GM04503 (cell line): ENCODE measurements at regions not wholly inside any gene's neighbourhood (a gene's known extent, or its start where the extent isn't known, plus 50 kb on each side); places are given as distances from the start of the nearest gene placed in this dataset.
"Not testable (repeated sequence)": the region's sequence is repeated elsewhere in the genome, so short reads cannot be mapped to it uniquely, and the experiment has no call there.

ENCODE experiments used
- DNase-seq: peaks from one replicate; pipeline ENCODE4 v3.0.0-alpha.2; 2012; ENCODE audit warnings: low read depth

DNA sequence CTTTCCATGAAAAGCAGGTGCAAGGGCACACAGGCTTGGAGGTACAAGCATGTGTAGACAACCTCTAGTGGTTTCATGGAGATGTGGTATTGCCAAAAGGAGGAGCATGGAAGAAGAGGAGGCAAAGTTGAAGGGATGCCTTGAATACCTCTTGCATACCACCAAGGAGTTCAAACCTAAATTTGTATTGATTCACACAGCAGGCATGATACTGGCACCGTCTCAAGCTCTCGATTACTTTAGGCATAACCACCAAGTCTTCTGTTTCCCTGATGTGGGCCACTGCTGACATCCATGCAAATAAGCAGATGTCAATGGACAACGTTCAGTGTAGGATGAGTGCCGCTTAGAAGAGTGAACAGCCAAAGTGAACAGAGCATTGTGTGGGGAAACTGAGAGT lies 87.1 kb downstream of the SCN11A start:
- no peak for DNase-seq

GRCh38 chr3:38964204-38964603 lies 87.5 kb downstream of the SCN11A start:
- no peak for DNase-seq

DNA sequence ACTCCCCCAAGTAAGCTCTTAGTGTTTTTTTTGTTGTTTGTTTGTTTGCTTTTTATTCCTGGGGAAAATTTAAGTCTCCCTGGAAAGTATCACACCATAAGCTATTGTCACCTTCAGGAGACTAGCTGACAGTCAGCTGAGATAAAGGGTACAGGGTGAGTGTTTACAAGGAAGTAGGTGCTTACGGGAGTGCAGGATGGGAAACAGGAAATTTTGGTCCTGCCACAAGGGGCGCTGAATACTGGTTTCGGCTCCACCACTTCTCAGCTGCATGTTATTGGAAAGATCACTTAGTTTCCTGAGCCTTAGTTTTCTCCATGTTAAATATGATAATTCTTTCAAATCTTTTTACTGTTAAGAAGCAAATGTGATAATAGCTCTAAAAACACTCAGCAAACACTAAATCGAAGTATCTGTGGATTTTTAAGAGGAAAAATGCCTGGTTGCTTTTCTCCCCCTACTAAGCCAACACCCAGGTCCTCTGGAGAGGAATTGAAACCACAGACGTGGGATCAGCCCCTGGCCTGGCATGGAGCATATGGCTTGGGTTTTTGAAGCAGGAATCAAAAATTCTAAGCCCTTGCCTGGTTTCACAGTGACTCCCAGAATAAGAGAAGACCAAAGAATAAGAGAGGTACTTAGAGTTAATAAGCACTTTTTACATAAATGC lies 90.7 kb downstream of the SCN11A start:
- no peak for DNase-seq

- no peak for DNase-seq
Measured at GRCh38 chr3:38960042-38960622, 91.6 kb downstream of the SCN11A start.

GRCh38 chr3:38958026-38958720 lies 93.6 kb downstream of the SCN11A start:
- DNase-seq, result no peak

DNA sequence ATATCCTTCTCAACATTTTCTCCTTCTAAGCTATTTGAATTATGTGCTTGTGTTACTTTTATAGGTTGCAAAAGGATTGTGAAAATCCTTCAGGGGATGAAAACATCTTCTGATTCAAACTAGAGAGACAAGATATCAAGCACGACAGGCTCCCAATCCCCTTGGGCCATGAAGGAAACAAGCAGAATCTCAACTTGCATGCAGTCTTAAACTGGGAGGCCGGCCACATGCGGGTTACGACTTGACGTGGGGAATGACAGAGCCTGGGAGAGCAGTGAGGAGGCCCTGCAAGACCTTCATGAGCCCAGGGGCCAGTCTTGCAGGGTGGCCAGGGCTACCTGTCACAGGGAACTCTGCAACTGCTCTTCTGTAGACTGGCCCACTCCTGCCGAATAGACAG lies 94.4 kb downstream of the SCN11A start:
- no peak for DNase-seq

DNA sequence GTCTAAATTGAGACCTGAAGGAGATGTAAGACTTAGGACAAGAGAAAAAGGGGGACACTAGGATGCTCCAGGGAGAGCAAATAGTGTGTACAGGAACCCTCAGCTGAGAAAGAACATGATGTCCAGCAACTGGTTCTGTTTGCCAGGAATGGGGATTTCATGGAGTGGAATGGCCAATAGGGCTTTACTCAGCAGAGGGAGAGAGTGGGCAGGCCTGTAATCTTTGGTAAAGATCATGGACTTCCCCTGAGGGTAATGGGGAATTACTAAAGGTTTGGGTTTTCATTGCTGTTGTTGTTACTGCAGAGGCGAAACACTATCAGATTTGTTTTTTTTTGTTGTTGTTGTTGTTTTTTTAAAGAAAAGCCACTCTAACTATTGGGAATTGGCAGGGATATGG lies 99.0 kb downstream of the SCN11A start:
- no peak for DNase-seq

- DNase-seq, result not testable (repeated sequence)
Measured at GRCh38 chr3:38951167-38951566, 100.6 kb downstream of the SCN11A start.

DNA sequence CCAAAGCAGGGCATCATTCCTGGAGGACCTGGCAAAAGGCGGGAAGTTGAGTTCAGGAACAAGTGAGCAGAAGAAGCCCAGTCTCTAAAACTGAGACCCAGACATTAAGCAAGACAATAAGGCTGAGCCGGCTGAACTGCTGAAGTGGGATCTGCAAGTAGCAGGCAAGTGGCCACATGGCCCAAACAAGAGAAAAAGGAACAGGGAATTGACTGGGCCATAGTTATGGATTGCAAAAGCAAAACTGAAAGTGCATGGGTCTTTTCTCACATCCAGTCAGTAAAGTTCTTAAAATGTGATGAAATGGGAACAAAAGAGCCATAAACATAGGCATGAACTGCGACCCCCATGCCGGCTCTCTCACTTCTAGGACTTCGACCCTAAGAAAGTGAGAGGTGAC lies 101.2 kb downstream of the SCN11A start:
- no peak for DNase-seq

- no peak for DNase-seq
Measured at GRCh38 chr3:38949994-38950393, 101.8 kb downstream of the SCN11A start.

GRCh38 chr3:38940394-38940793 lies 111.3 kb downstream of the SCN11A start:
- no peak for DNase-seq

- no peak for DNase-seq
Measured at GRCh38 chr3:38925351-38925750, 109.3 kb upstream of the SCN10A start.

- DNase-seq, result peak; percentile 54
Measured at GRCh38 chr3:38916706-38917105, 100.7 kb upstream of the SCN10A start.

- no peak for DNase-seq
Measured at GRCh38 chr3:38907426-38907825, 91.4 kb upstream of the SCN10A start.

DNA sequence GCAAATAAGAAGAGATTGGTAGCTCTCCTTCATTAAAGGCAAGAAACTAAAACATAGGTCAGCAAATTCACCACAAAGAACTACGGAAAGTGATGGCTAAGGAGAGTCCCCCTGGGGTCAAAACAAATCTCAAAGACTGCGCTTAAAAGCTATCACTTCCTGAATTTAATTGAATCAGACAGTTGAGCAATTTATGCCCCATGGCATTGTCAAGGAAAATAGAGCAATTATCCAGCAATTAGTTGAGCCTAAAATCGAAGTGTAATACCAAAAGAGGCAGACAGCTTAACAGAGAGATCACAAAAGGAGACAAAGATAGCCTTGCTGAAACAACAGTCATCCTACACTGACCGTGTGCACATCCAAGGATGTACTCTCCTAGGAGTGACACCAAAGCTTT lies 74.4 kb upstream of the SCN10A start:
- DNase-seq, result no peak

GRCh38 chr3:38878646-38879045 lies 62.6 kb upstream of the SCN10A start:
- DNase-seq, result no peak
